IMR-90 (cell line): ENCODE measurements at regions not wholly inside any gene's neighbourhood (a gene's known extent, or its start where the extent isn't known, plus 50 kb on each side); places are given as distances from the start of the nearest gene placed in this dataset.

Source experiments
- ATAC-seq: fragments of 200-7000 bp; cut with Tn5 transposase; 2 replicates; pipeline ENCODE4 v1.9.1; 2020; ENCODE audit warnings: low read depth, mild to moderate bottlenecking, moderate library complexity
- BruUV-seq: library from RNA; stranded (reverse); fragments of 400-500 nt; replicated peaks from 2 replicates; lab custom pipeline; 2021; lab: Mats Ljungman, UMichigan
- CTCF ChIA-PET: fragments of 300-600 bp; formaldehyde crosslinking; extraction: SDS; loops from one replicate; lab custom pipeline; 2021; ENCODE audit warnings: antibody characterized with exemption; lab: Yijun Ruan, JAX
- POLR2A ChIA-PET: fragments of 300-600 bp; sonication (Branson Sonifier 250); formaldehyde crosslinking; loops from one replicate; lab custom pipeline; 2022; ENCODE audit warnings: antibody characterized with exemption; ENCODE audit not compliant: unreplicated experiment; lab: Charles Lee
- DNase-seq: peaks from one replicate; pipeline ENCODE4 v3.0.0; 2013
- H2AFZ ChIP-seq: replicated peaks from 2 replicates; pipeline ENCODE3; 2013; ENCODE audit warnings: low read length, mild to moderate bottlenecking; ENCODE audit not compliant: poor library complexity
- H2AK5ac ChIP-seq: 2 replicates; pipeline ENCODE4 v1.6.1; 2013; ENCODE audit warnings: low read depth, low read length, inconsistent platforms
- H2AK9ac ChIP-seq: replicated peaks from 2 replicates; pipeline ENCODE3; 2013; ENCODE audit warnings: mild to moderate bottlenecking, low read depth, low read length, moderate library complexity; ENCODE audit not compliant: poor library complexity
- H2BK120ac ChIP-seq: 2 replicates; pipeline ENCODE4 v1.6.1; 2013; ENCODE audit warnings: low read depth, low read length, inconsistent platforms
- H2BK15ac ChIP-seq: 3 replicates; pipeline ENCODE4 v1.6.1; 2013; ENCODE audit warnings: low read depth, low read length, inconsistent platforms
- H2BK20ac ChIP-seq: 2 replicates; pipeline ENCODE4 v1.6.1; 2013; ENCODE audit warnings: low read depth, mild to moderate bottlenecking, inconsistent platforms, low read length, moderate library complexity
- H2BK5ac ChIP-seq: 2 replicates; pipeline ENCODE4 v1.6.1; 2013; ENCODE audit warnings: mild to moderate bottlenecking, low read depth, low read length, inconsistent platforms; ENCODE audit not compliant: poor library complexity, severe bottlenecking
- H3K14ac ChIP-seq: replicated peaks from 2 replicates; pipeline ENCODE4 v1.6.1; 2013; ENCODE audit warnings: low read depth, low read length, inconsistent platforms
- H3K18ac ChIP-seq: 2 replicates; pipeline ENCODE4 v1.6.1; 2013; ENCODE audit warnings: low read depth, low read length, control low read depth
- H3K23ac ChIP-seq: 2 replicates; pipeline ENCODE4 v1.6.1; 2013; ENCODE audit warnings: low read depth, low read length, inconsistent platforms
- H3K27ac ChIP-seq: 2 replicates; pipeline ENCODE4 v1.5.1; 2013; ENCODE audit warnings: mild to moderate bottlenecking, control low read depth, low read length; ENCODE audit not compliant: insufficient read depth
- H3K27me3 ChIP-seq: 2 replicates; pipeline ENCODE4 v1.6.1; 2013; ENCODE audit warnings: low read length; ENCODE audit not compliant: control insufficient read depth, insufficient read depth
- H3K36me3 ChIP-seq: 2 replicates; pipeline ENCODE4 v1.6.1; 2013; ENCODE audit warnings: low read length, mixed read lengths; ENCODE audit not compliant: control insufficient read depth, insufficient read depth
- H3K4ac ChIP-seq: 2 replicates; pipeline ENCODE4 v1.6.1; 2013; ENCODE audit warnings: low read depth, low read length, inconsistent platforms
- H3K4me1 ChIP-seq: 2 replicates; pipeline ENCODE4 v1.6.1; 2013; ENCODE audit warnings: low read length, mixed read lengths; ENCODE audit not compliant: control insufficient read depth, insufficient read depth
- H3K4me2 ChIP-seq: 2 replicates; pipeline ENCODE4 v1.6.1; 2013; ENCODE audit warnings: low read depth, mild to moderate bottlenecking, control low read depth, low read length, moderate library complexity
- H3K4me3 ChIP-seq: 2 replicates; pipeline ENCODE4 v1.5.1; 2013; ENCODE audit warnings: low read depth, mild to moderate bottlenecking, control low read depth, low read length, moderate library complexity; ENCODE audit not compliant: insufficient read depth
- H3K56ac ChIP-seq: 2 replicates; pipeline ENCODE4 v1.6.1; 2013; ENCODE audit warnings: low read length, inconsistent platforms; ENCODE audit not compliant: insufficient read depth; ENCODE audit errors: extremely low read depth
- H3K79me1 ChIP-seq, 2 experiments: 2 replicates each; pipeline ENCODE4 v1.6.1; 2013; ENCODE audit warnings: low read length in 2 of 2, inconsistent platforms in 1 of 2, low read depth in 1 of 2
- H3K9ac ChIP-seq: 2 replicates; pipeline ENCODE4 v1.6.1; 2013; ENCODE audit warnings: low read depth, low read length, control low read depth
- H3K9me1 ChIP-seq: 2 replicates; pipeline ENCODE4 v1.6.1; 2013; ENCODE audit warnings: low read length, inconsistent platforms; ENCODE audit not compliant: insufficient read depth
- H3K9me3 ChIP-seq: 2 replicates; pipeline ENCODE4 v1.6.1; 2013; ENCODE audit warnings: low read length; ENCODE audit not compliant: control insufficient read depth, insufficient read depth
- H4K20me1 ChIP-seq: 2 replicates; pipeline ENCODE4 v1.6.1; 2013; ENCODE audit warnings: low read length, inconsistent platforms; ENCODE audit not compliant: insufficient read depth
- H4K5ac ChIP-seq: 2 replicates; pipeline ENCODE4 v1.6.1; 2013; ENCODE audit warnings: mild to moderate bottlenecking, low read depth, low read length, control low read depth
- H4K8ac ChIP-seq, 2 experiments: 2 replicates each; pipeline ENCODE4 v1.6.1; 2013; ENCODE audit warnings: low read depth in 2 of 2, low read length in 2 of 2, control low read depth in 1 of 2, inconsistent platforms in 1 of 2
- H4K91ac ChIP-seq: 2 replicates; pipeline ENCODE4 v1.6.1; 2013; ENCODE audit warnings: low read depth, low read length, inconsistent platforms; ENCODE audit not compliant: insufficient read depth
- CEBPB ChIP-seq: IDR thresholded peaks from 2 replicates; pipeline ENCODE4 v1.6.1; 2012; ENCODE audit warnings: low read depth, low read length, improper control_type of control experiment
- CHD1 ChIP-seq: IDR thresholded peaks from 2 replicates; pipeline ENCODE4 v1.6.1; 2012; ENCODE audit warnings: low read depth, low read length, improper control_type of control experiment
- FOS ChIP-seq: fragments of 150-350 bp; IDR thresholded peaks from 2 replicates; pipeline ENCODE4 v1.6.1; 2016; ENCODE audit warnings: low read depth, low read length
- MAZ ChIP-seq: IDR thresholded peaks from 2 replicates; pipeline ENCODE4 v1.6.1; 2012; ENCODE audit warnings: low read depth, mild to moderate bottlenecking, low read length, improper control_type of control experiment, moderate library complexity, borderline replicate concordance
- RFX5 ChIP-seq: IDR thresholded peaks from 2 replicates; pipeline ENCODE4 v1.8.0; 2012; ENCODE audit warnings: low read depth, mild to moderate bottlenecking, low read length, moderate library complexity
- SMC3 ChIP-seq: fragments of 150-350 bp; IDR thresholded peaks from 2 replicates; pipeline ENCODE4 v1.6.1; 2016; ENCODE audit warnings: low read depth, mild to moderate bottlenecking, antibody characterized with exemption, low read length, moderate library complexity
- WGBS, 2 experiments: methylation state at CpG; one replicate each; pipeline versions ENCODE4 v1.1.5 to v1.1.7; 2013; ENCODE audit warnings: missing lambda C conversion rate in 2 of 2; ENCODE audit not compliant: insufficient read length in 1 of 2; ENCODE audit errors: extremely low coverage in 2 of 2; 5-methylcytosine and 5-hydroxymethylcytosine counted together
- dilution Hi-C: fragments of 300-500 bp; cut with HindIII; formaldehyde crosslinking; loops from one replicate; pipeline ENCODE4 v1.14.3; 2018; ENCODE audit warnings: low sequenced_read_pairs; ENCODE audit not compliant: unreplicated experiment
- in situ Hi-C: fragments of 300-500 bp; cut with MboI; formaldehyde crosslinking; loops from 3 replicates; pipeline ENCODE4 v1.14.3; 2019; ENCODE audit warnings: low sequenced_read_pairs, inconsistent platforms, mixed read lengths
- intact Hi-C: fragments of 100-400 bp; cut with micrococcal nuclease; formaldehyde crosslinking; loops from 2 replicates; pipeline ENCODE4 v1.10.0; 2022

GRCh38 chrX:13492286-13492685 lies 77.1 kb upstream of the EGFL6 start:
- no peak overlapping the region for H2AK5ac ChIP-seq
- POLR2A ChIA-PET: no interaction called here
- H2AFZ ChIP-seq: no peak overlapping the region
- BruUV-seq: no TSS peak
- H3K4me3 ChIP-seq: no peak overlapping the region
- no peak overlapping the region for H3K56ac ChIP-seq
- CTCF ChIA-PET: no interaction called here
- WGBS, 2 experiments: no CpG with 5 or more reads among the region's 2 CpGs
- no peak overlapping the region for H4K5ac ChIP-seq
- dilution Hi-C loops (no loop called here), in situ Hi-C loops (loop anchor here (25.0 kb wide), 2 partner anchors 380 to 680 kb away; no protein-coding TSS in a partner anchor), intact Hi-C loops (no loop called here)
- no peak overlapping the region for H3K9ac ChIP-seq
- no peak overlapping the region for H2AK9ac ChIP-seq
- no peak overlapping the region for H3K23ac ChIP-seq
- H2BK20ac ChIP-seq: no peak overlapping the region
- H3K9me3 ChIP-seq: no peaks in the 10 kb centered on the region
- H3K14ac ChIP-seq: no peak overlapping the region
- no peak overlapping the region for H3K27ac ChIP-seq
- H4K20me1 ChIP-seq: no peaks in the 10 kb centered on the region
- H2BK5ac ChIP-seq: no peak overlapping the region
- ATAC-seq (no peak), DNase-seq (no peak)
- H3K4me1 ChIP-seq: peaks cover 2% of the 10 kb centered on the region; the same call in 1 of the 2 replicates
- H3K4ac ChIP-seq: no peak overlapping the region
- no peak overlapping the region for H2BK120ac ChIP-seq
- H3K4me2 ChIP-seq: no peak overlapping the region
- H3K18ac ChIP-seq: no peak overlapping the region
- no peak overlapping the region for H4K8ac ChIP-seq
- H3K9me1 ChIP-seq: no peaks in the 10 kb centered on the region
- TF ChIP-seq SMC3 (no peak), CHD1 (no peak), MAZ (no peak), CEBPB (no peak), FOS (no peak), RFX5 (no peak)
- H2BK15ac ChIP-seq: no peak overlapping the region
- no peaks in the 10 kb centered on the region for H3K36me3 ChIP-seq
- H4K91ac ChIP-seq: no peak overlapping the region
- peaks cover 2% of the 10 kb centered on the region; the same call in 1 of the 2 replicates for H3K27me3 ChIP-seq
- no peaks in the 10 kb centered on the region for H3K79me1 ChIP-seq
